GM21529 (cell line): ENCODE measurements at regions not wholly inside any gene's neighbourhood (a gene's known extent, or its start where the extent isn't known, plus 50 kb on each side); places are given as distances from the start of the nearest gene placed in this dataset.
"Not testable (repeated sequence)": the region's sequence is repeated elsewhere in the genome, so short reads cannot be mapped to it uniquely, and the experiment has no call there.

Source experiments
- ATAC-seq: cut with Tn5 transposase; IDR thresholded peaks from one replicate; pipeline ENCODE4 v1.9.1; 2021; ENCODE audit not compliant: unreplicated experiment

GRCh38 chrX:145393702-145394235, 146.5 kb downstream of the SPANXN1 start:
- ATAC-seq = no peak

DNA sequence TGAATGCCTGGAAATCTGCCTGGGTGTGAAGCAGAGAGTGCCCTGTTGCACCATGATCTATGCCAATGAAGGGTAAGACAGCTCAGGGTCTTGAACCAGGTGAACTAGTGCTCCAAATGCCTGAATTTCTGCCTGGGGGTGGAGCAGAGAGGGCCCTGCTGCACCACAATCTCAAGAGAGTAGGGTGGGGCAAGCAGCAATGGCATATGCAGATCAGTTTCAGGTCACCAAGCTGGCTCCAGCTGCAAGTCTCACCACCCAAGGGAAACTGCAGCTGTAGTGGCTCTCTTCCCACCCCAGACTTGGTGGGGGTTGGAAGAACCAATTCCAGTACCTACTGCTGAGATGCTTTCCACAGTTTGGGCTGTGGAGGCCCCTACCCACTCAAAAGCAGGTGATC, 147.0 kb downstream of the SPANXN1 start:
- no peak for ATAC-seq

GRCh38 chrX:145396612-145397011, 149.3 kb downstream of the SPANXN1 start:
- no peak for ATAC-seq

DNA sequence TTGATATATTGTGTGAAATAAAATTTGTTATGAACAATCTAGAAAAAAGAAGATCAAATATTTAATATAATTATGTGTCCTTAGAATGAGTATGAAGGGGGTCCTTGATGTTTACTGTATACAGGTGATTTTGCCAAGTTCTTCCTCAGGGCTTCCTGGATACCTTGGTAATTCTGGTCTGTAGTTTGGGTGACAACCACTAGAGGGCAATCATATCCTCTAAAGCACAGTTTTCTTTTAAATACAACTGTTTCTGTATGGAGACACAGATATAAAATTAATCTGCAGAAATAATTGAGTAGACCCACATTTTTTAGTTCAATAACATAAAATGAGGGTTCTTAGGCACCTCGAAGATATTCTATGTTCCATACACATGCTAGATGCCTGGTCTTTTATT, 157.7 kb downstream of the SPANXN1 start:
- peak; percentile 83 for ATAC-seq

DNA sequence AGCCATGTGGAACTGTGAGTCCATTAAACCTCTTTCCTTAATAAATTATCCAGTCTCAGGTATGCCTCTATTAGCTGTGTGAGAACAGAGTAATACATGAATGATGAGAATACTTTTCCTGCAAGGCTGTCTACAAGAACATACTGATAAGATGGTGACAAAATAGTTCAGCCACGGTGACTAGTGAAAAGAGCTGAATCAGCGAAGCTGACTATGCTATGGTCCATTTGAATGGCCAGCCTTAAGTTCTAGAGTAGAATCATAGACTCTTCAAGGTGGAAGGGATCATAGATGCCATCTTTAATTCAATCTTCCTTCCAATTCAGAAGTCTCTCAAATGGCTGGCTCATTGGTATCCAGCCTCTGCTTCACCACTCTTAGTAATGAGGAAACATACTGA, 163.3 kb downstream of the SPANXN1 start:
- no peak for ATAC-seq

DNA sequence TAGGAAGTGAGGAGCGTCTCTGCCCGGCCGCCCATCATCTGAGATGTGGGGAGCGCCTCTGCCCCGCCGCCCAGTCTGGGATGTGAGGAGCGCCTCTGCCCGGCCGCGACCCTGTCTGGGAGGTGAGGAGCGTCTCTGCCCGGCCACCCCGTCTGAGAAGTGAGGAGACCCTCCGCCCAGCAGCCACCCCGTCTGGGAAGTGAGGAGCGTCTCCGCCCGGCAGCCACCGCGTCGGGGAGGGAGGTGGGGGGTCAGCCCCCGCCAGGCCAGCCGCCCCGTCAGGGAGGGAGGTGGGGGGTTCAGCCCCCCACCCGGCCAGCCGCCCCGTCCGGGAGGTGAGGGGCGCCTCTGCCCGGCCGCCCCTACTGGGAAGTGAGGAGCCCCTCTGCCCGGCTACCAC, 188.9 kb downstream of the SPANXN1 start:
- ATAC-seq = not testable (repeated sequence)

DNA sequence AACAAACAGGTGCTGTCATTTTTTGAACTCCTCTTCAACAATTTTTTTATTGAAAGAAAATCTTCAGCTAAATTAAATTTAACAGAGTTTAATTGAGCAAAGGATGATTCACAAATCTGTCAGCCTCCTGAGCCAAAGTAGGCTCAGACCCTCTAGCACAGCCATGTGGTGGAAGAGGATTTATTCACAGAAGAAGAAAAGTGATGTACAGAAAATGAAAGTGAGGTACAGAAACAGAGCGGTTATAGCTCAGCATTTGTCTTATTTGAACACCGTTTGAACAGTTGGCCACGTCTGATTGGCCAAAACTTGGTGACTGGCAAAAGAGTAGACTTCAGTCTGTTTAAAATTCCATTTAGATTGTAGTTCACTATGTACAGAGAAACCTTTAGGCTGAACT, 217.3 kb downstream of the SPANXN1 start:
- no peak for ATAC-seq

GRCh38 chrX:145475725-145476124, 228.4 kb downstream of the SPANXN1 start:
- ATAC-seq = no peak

GRCh38 chrX:145484740-145485139, 237.4 kb downstream of the SPANXN1 start:
- no peak for ATAC-seq

- ATAC-seq = no peak
Observed at GRCh38 chrX:145502670-145503069, 255.4 kb downstream of the SPANXN1 start.

GRCh38 chrX:145506214-145506613, 258.9 kb downstream of the SPANXN1 start:
- ATAC-seq = no peak

- ATAC-seq = no peak
Observed at GRCh38 chrX:145524931-145525330, 277.6 kb downstream of the SPANXN1 start.

DNA sequence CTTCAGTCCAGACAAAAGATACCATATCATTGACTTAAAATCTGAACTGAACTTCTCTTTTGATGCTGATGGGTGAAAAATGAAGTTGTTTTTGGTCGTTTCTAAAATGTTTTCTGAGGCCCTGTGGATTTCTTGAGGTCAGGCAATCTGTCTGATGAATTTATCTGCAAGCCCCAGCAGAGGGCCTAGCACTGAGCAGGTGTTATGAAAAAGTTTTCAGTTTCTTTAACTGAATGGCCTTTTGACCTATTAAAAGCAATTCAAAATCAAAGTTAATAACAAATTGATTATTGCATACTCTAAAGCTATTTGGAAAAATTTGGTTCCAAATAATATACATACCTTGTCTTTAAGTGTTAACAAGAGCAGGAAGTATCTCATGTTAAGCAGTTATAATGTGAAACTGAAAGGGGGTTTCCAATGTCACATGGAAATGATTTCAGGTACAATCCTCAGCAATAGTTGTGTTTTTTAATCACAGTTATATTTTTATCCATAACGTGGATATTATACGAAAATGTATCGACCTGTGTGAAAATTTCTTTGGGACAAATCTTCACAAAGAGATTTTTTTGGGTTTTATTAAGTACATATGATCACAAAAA, 285.0 kb downstream of the SPANXN1 start:
- ATAC-seq = no peak

GRCh38 chrX:145533534-145533933, 284.1 kb upstream of the SLITRK2 start:
- no peak for ATAC-seq

DNA sequence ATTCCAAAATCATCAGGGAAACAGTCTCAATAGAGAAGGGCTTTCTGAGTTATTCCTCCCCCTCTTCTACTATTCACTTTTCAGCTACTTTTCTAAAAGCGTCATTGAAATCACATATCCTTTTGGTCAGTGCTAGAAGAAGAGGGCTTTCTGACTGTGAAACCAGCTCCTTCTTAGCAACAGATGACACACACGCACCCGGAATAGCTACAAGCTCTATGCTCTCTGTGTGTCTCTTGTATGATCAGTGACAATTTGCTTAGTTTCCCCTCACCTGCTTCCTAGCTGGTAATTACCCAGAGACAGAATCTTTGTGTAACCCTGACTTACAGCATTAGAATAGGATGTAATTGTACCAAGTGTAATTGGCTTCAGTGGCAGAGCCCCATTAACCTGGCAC, 268.1 kb upstream of the SLITRK2 start:
- no peak for ATAC-seq

DNA sequence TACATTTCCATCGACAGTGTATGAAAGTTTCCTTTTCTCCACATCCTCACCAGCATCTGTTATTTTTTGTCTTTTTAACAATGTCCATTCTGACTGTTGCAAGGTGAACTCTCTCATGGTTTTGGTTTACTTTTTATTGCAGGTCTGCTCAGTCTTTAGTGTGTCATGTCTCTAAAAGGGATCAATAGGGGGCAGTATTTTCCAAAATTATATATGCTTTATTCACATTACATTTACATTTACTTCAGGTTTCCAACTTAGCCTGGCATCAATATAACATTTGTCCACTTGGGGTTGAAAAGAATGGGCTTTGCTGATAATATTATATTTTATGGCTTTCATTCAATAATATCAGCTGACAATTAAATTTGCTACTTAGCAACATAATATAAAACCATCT, 265.0 kb upstream of the SLITRK2 start:
- no peak for ATAC-seq

- no peak for ATAC-seq
Observed at GRCh38 chrX:145553702-145554101, 263.9 kb upstream of the SLITRK2 start.

GRCh38 chrX:145563159-145563558, 254.5 kb upstream of the SLITRK2 start:
- no peak for ATAC-seq

- ATAC-seq = no peak
Observed at GRCh38 chrX:145609951-145610511, 207.6 kb upstream of the SLITRK2 start.

GRCh38 chrX:145613894-145614293, 203.7 kb upstream of the SLITRK2 start:
- no peak for ATAC-seq

DNA sequence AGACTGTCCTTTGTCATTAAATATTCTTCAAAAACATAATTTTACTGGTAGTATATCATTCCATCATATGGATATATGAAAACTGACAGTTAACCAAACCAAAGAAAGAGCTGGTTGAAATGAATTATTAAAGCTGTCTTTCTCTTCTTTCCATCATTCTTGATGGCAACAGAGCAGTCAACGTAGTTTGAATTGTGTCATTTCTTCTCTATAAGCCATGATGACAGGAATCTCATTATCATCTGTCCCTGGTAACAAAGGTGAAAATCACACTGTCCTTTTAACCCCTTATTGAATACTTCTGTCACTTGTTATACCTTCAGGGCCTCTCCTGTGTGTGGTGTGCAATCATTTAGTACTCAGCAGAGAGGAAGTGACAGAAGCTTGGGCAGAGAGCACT, 197.0 kb upstream of the SLITRK2 start:
- ATAC-seq = no peak

GRCh38 chrX:145623453-145623852, 194.2 kb upstream of the SLITRK2 start:
- ATAC-seq = no peak

DNA sequence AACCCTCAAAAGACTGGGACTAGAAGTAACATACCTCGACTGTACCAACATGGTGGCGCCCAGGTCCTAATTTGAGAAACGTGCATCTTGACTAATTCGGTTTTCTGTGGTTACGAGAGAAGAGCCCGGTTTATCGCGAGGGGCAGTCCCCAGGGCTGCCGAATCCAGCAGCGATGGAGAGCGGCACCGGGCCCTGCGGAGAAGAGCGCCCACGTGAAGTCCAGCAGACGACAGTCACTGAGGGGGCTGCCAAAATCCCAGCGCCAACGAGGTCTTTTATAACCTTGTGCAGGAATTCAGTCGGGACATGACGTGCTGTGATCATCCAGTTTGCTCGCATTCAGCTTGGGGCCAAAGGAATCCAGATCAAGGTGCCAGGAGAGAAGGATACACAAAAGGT, 187.5 kb upstream of the SLITRK2 start:
- ATAC-seq = no peak
